HG03571 (cell line): ENCODE measurements at regions not wholly inside any gene's neighbourhood (a gene's known extent, or its start where the extent isn't known, plus 50 kb on each side); places are given as distances from the start of the nearest gene placed in this dataset.

Source experiments
- ATAC-seq: cut with Tn5 transposase; IDR thresholded peaks from one replicate; pipeline ENCODE4 v1.9.1; 2021; ENCODE audit not compliant: unreplicated experiment

GRCh38 chr1:221286399-221286798, 407.2 kb downstream of the HLX start:
- ATAC-seq, result no peak

- no peak for ATAC-seq
Measured at GRCh38 chr1:221289103-221289502, 409.9 kb downstream of the HLX start.

- no peak for ATAC-seq
Measured at GRCh38 chr1:221290669-221291068, 411.4 kb downstream of the HLX start.

- ATAC-seq, result no peak
Measured at GRCh38 chr1:221291113-221291512, 411.9 kb downstream of the HLX start.

- ATAC-seq, result no peak
Measured at GRCh38 chr1:221292652-221293051, 413.4 kb downstream of the HLX start.

DNA sequence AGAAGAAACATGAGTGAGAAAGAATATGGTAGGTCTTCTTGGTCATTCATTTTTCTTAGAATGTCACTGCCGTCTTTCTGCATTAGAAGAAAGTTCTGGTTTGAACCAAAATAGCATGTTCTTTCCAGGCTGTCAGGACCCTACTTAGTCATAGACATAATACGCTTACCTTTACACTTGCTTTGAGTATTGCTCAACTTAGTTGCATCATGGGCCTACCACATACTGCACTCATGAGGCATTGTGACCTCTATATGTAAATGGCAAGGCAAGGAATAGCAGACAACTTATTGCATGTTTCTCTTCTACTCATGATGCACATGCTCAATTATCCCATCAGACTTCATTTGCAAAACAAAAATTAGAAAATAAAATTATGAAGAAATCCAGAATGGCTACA, 415.0 kb downstream of the HLX start:
- ATAC-seq, result no peak

DNA sequence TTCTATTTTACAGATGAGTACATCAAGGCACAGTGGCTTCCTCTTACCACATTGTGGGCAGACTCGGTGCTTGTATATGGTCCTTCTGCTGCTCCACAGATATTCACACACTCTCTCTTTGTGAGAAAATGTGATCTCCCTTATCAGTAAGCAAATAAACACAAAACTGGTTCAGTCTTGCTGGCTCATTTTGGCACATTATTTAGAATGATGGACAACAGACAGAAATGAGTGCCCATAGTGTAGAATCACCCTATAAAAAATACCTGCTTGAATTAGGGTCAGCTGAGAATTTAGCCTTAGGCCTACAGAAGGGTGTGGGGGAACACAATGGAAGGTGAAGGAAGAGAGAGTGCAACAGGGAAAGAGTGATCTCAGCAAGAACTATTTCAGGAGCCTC, 423.1 kb downstream of the HLX start:
- ATAC-seq, result no peak

DNA sequence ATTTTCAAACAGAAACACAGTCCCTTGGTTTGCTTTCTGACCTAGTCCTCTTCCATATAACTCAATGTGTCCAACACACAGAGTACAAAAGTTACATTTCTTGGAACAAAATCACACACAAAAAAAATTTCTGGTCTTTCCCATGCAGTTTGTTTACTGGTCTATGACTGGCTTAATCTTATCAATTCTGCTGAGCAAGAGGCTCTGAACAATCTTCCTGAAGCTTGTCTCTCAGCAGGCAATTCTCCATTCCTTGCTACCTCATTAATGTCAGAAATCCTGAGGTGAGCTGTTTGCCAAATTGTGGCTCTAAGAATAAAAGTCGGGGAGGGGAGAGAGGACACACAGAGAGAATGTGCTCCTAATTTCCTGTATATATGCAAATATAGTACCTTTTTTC, 423.6 kb downstream of the HLX start:
- no peak for ATAC-seq

DNA sequence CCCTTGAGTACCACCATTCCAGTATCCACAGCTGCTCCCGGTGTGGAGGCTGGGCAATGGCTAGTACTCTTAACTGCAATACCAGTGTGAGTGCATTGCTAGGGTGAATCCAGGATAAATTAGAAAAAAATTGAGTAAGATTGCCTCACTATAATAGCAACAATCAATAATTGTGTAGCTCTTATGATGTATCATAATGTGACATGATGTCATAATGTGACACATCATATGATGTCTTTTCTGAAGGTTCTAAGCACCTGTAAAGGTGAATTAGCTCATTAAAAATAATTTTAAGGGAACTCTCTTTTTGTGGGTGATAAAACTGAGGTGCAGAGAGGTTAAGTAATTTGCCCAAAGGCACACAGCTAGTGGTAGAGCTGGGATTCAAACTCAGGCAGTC, 424.4 kb downstream of the HLX start:
- no peak for ATAC-seq

DNA sequence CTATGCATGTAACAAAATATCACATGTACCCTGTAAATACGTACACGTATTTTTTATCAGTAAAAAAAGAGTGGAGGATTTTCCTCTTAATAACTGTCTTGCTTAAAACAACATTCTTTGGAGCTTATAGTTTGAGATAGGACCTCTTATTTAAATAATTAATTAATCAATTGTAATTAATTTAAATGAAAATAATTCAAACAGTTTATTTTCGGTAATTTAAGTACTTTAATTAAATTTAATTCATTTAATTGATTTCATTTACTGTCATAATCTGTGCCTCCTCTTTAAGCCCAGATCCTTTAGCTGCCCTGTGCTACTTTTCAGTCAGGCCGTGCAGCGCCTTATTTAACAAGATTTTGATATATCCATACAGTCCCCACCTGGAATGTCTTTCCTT, 427.0 kb downstream of the HLX start:
- ATAC-seq, result no peak

DNA sequence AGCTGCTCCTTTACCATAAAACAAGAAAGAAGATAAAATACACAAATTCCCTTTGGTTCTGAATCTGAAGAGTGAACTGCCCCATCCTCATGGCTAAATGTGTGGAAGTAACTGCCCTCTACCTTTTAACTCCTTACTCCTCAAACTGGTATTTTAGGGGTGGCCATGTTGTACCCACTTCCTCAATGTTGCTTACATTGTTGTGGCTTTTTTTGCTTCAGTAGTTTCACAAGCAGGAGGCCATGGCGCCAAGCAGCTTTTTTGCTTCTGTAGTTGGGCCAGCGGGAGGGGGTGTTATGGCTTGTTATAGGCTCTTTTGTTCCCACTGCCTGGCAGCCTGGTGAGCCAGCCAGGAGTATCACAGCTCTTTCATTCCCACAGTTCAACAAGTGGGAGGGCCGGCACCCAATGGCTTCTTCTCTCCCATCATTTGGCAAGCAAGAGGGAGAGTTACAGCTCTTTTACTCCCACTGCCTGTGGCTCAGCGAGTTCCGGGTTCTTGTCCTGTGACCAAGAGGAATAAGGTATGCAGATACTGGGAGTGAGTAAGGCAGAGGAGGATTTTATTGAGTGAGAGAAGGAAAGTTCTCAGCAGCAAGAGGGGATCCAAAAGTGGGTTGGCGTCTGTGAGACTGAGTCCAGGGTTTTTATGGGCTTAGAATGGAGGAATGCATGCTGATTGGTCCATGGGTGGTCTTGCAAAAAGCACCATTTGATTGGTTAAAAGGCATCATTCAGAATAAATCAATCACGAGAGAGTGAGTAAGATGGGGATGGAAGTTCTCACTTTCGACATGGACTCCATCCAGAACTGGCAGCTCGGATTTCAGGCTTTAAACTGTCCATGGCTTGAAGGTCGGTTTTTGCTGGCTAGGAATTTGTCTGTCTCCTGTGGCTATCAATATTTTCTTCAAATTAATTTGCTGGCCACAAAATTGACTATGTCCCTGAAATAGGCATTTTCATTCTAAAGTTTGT, 429.6 kb downstream of the HLX start:
- no peak for ATAC-seq

GRCh38 chr1:221309723-221310122, 430.5 kb downstream of the HLX start:
- no peak for ATAC-seq

DNA sequence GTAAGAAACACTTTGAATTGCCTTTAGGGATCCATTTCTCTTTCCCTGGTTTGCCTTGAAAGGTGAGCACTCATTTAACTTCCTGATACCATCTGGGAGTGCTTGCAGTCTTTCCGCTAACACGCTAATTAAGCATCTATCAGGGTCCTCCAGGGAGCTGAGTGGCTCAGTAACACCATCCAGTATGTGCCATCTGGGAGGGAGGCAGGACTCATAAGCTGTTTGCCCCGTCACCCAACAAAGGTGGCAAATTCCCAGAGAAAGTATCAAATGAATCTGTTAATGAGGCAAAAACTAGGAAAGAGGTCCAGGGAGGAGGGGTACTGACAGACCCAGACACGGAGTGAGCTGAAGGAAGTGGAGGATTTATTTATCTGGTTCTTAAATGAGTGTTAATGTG, 430.9 kb downstream of the HLX start:
- no peak for ATAC-seq

DNA sequence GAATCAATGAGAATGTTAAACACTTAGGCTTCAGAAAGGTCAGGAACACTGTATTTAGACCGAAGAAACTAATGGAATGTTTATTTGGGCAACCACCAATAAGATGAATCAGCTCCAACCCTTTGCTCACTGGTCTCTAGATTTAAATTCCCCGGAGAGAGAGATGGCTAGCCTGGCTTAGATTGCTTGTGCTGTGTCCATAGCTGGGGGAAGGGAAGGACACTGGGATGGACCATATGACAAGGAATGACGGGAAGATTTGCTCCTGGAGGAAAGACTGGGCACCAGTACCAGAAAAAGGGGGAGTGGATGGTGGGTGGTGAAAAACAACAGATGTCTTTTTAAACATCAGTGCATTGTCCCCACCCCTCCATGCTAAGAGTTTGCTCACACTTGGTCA, 426.6 kb downstream of the DUSP10 start:
- no peak for ATAC-seq

- ATAC-seq, result no peak
Measured at GRCh38 chr1:221316491-221317056, 425.3 kb downstream of the DUSP10 start.

- no peak for ATAC-seq
Measured at GRCh38 chr1:221317537-221317936, 424.4 kb downstream of the DUSP10 start.

DNA sequence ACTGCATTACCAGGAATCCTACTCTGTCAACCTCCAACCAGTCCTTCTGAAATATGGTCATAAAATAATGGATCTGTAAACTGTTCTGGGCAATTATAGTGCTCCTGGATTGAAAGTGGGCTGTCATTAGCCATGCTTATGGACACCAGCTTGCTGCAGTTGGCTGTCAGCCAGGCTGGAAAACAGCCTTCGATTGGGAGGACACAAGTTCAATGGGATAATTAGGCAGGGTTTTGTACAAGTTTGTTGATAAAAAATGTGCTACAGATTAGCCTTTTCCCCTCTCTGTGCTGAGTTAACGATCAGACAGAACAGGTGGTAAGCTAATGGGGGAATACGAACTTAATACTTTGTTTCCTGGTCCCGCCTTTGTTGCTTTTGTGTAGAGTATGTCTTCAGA, 413.9 kb downstream of the DUSP10 start:
- ATAC-seq, result no peak

DNA sequence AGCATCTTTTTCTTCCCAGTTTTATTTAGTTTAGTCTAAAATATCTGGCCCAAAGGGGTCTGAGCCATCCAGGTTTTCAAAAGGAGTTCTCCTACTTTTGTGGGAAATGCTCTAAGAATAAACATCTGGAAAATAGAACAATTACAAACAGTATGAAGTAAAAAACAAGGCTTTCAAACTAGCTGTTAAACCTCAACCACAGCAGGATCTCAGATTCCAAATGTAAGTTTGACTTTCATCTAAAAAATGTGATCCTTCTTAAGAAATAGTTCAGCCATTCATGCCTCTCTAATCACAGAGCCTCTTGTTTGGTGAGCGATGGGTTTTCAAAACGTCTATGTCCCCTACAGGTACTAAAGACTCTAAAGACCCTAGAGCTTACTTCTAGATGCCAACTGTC, 413.5 kb downstream of the DUSP10 start:
- ATAC-seq, result no peak

- no peak for ATAC-seq
Measured at GRCh38 chr1:221331273-221332183, 410.4 kb downstream of the DUSP10 start.

- no peak for ATAC-seq
Measured at GRCh38 chr1:221334062-221334461, 407.8 kb downstream of the DUSP10 start.
